CD4-positive, alpha-beta T cell treated with Interferon gamma for 1 hour (primary cell): ENCODE measurements at regions not wholly inside any gene's neighbourhood (a gene's known extent, or its start where the extent isn't known, plus 50 kb on each side); places are given as distances from the start of the nearest gene placed in this dataset.
A peak's percentile ranks its signal among the peaks of the same experiment; 100 is the strongest.

Source experiments
- DNase-seq: peaks from one replicate; pipeline ENCODE4 v3.0.0-alpha.2; 2020

- no peak for DNase-seq
These were observed 110.6 kb downstream of the SIK1 start for GRCh38 chr21:43316156-43316845.

- DNase-seq, result peak; percentile 58
These were observed 111.4 kb downstream of the SIK1 start for GRCh38 chr21:43315244-43316137.

- DNase-seq, result no peak
These were observed 113.0 kb downstream of the SIK1 start for GRCh38 chr21:43313939-43314405.

GRCh38 chr21:43313221-43313938 is 113.6 kb downstream of the SIK1 start:
- no peak for DNase-seq

GRCh38 chr21:43312751-43313169 is 114.2 kb downstream of the SIK1 start:
- DNase-seq, result peak; percentile 11

GRCh38 chr21:43312011-43312410 is 114.9 kb downstream of the SIK1 start:
- no peak for DNase-seq

GRCh38 chr21:43311301-43311817 is 115.6 kb downstream of the SIK1 start:
- no peak for DNase-seq

- no peak for DNase-seq
These were observed 118.1 kb downstream of the SIK1 start for GRCh38 chr21:43308815-43309283.

- no peak for DNase-seq
These were observed 118.7 kb downstream of the SIK1 start for GRCh38 chr21:43308101-43308814.

- no peak for DNase-seq
These were observed 119.3 kb downstream of the SIK1 start for GRCh38 chr21:43307677-43308070.

- peak; percentile 13 for DNase-seq
These were observed 119.8 kb downstream of the SIK1 start for GRCh38 chr21:43306911-43307676.

GRCh38 chr21:43306391-43306790 is 120.5 kb downstream of the SIK1 start:
- no peak for DNase-seq

GRCh38 chr21:43305811-43306311 is 121.1 kb downstream of the SIK1 start:
- no peak for DNase-seq

GRCh38 chr21:43305336-43305665 is 121.6 kb downstream of the SIK1 start:
- DNase-seq, result no peak

- DNase-seq, result no peak
These were observed 122.2 kb downstream of the SIK1 start for GRCh38 chr21:43304621-43305335.

- DNase-seq, result no peak
These were observed 122.7 kb downstream of the SIK1 start for GRCh38 chr21:43304206-43304605.

GRCh38 chr21:43303275-43304178 is 123.4 kb downstream of the SIK1 start:
- DNase-seq, result no peak

GRCh38 chr21:43302769-43303168 is 124.2 kb downstream of the SIK1 start:
- DNase-seq, result no peak

GRCh38 chr21:43302062-43302700 is 124.8 kb downstream of the SIK1 start:
- no peak for DNase-seq
